Testis (tissue), 2 donors: ENCODE measurements at regions not wholly inside any gene's neighbourhood (a gene's known extent, or its start where the extent isn't known, plus 50 kb on each side); places are given as distances from the start of the nearest gene placed in this dataset.

Experiments used
- CTCF ChIP-seq, 3 experiments: fragments of 450-650 bp in 2 of 3; fragments of 200-600 bp in 1 of 3; sonication (generic) in 1 of 3; IDR thresholded peaks; one replicate each; pipeline ENCODE4 v1.5.1; 2016 to 2019; ENCODE audit warnings: antibody characterized with exemption in 3 of 3, mild to moderate bottlenecking in 2 of 3, moderate library complexity in 1 of 3
- POLR2A ChIP-seq: fragments of 450-650 bp; IDR thresholded peaks from one replicate; pipeline ENCODE4 v1.6.1; 2017; ENCODE audit warnings: antibody characterized with exemption, mild to moderate bottlenecking, moderate library complexity

GRCh38 chrX:99266255-99266654, 1143.8 kb downstream of the PCDH19 start:
- TF ChIP-seq CTCF (IDR thresholded peaks at IDR 0.05) (no peak), POLR2A (no peak)
